AG09319 (cell line): ENCODE measurements at regions not wholly inside any gene's neighbourhood (a gene's known extent, or its start where the extent isn't known, plus 50 kb on each side); places are given as distances from the start of the nearest gene placed in this dataset.

Experiments
- DNase-seq: peaks from one replicate; pipeline ENCODE4 v3.0.0-alpha.2; 2010; ENCODE audit warnings: low read depth; ENCODE audit errors: extremely low read depth
- CTCF ChIP-seq: IDR thresholded peaks from 2 replicates; pipeline ENCODE4 v1.5.1; 2011; ENCODE audit warnings: low read depth, mild to moderate bottlenecking, inconsistent platforms, low read length, moderate library complexity

GRCh38 chr6:155962276-155962675 is 506.6 kb upstream of the NOX3 start:
- no peak for TF ChIP-seq CTCF
- DNase-seq, result no peak

- no peak for TF ChIP-seq CTCF
- no peak for DNase-seq
Measured at GRCh38 chr6:155959898-155960495, 504.4 kb upstream of the NOX3 start.

- no peak for TF ChIP-seq CTCF
- no peak for DNase-seq
Measured at GRCh38 chr6:155958550-155958949, 502.9 kb upstream of the NOX3 start.

GRCh38 chr6:155955038-155955437 is 499.4 kb upstream of the NOX3 start:
- TF ChIP-seq CTCF, result no peak
- DNase-seq, result no peak

- no peak for TF ChIP-seq CTCF
- DNase-seq, result no peak
Measured at GRCh38 chr6:155954149-155954548, 498.5 kb upstream of the NOX3 start.

GRCh38 chr6:155949256-155949655 is 493.6 kb upstream of the NOX3 start:
- no peak for DNase-seq
- no peak for TF ChIP-seq CTCF

- no peak for DNase-seq
- TF ChIP-seq CTCF, result no peak
Measured at GRCh38 chr6:155946860-155947259, 491.2 kb upstream of the NOX3 start.
